ENCODE measurements at regions not wholly inside any gene's neighbourhood (a gene's known extent, or its start where the extent isn't known, plus 50 kb on each side); places are given as distances from the start of the nearest gene placed in this dataset.

GRCh38 chr1:238029126-238029525, 138.4 kb upstream of the ZP4 start:
- no peak overlapping the region for H3K4me2 ChIP-seq (ENCODE audit: low read depth, low read length)
- in situ Hi-C loops (cut with HindIII; ENCODE audit: extremely low pct_ligation_motif_present, low pct_unique_long_range_greater_than_20kb) (no loop called here), intact Hi-C loops (cut with micrococcal nuclease; ENCODE audit: unreplicated experiment) (no loop called here)
- ATAC-seq = no peak
- no peak overlapping the region for H3K9ac ChIP-seq (ENCODE audit: insufficient read depth, low read depth, low read length)
- TF ChIP-seq FOXJ3 (CRISPR knock-in tag; IDR thresholded peaks at IDR 0.05; ENCODE audit: borderline replicate concordance) (no peak), ZNF782 (CRISPR knock-in tag; IDR thresholded peaks at IDR 0.05; ENCODE audit: borderline replicate concordance) (no peak), HOXA3 (CRISPR knock-in tag; IDR thresholded peaks at IDR 0.05) (no peak)
- TF ChIP-seq, protein P1, sequence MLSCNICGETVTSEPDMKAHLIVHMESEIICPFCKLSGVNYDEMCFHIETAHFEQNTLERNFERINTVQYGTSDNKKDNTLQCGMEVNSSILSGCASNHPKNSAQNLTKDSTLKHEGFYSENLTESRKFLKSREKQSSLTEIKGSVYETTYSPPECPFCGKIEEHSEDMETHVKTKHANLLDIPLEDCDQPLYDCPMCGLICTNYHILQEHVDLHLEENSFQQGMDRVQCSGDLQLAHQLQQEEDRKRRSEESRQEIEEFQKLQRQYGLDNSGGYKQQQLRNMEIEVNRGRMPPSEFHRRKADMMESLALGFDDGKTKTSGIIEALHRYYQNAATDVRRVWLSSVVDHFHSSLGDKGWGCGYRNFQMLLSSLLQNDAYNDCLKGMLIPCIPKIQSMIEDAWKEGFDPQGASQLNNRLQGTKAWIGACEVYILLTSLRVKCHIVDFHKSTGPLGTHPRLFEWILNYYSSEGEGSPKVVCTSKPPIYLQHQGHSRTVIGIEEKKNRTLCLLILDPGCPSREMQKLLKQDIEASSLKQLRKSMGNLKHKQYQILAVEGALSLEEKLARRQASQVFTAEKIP (CRISPR knock-in tag; IDR thresholded peaks at IDR 0.05; ENCODE audit: borderline replicate concordance) = no peak
- TF ChIP-seq, protein P2, sequence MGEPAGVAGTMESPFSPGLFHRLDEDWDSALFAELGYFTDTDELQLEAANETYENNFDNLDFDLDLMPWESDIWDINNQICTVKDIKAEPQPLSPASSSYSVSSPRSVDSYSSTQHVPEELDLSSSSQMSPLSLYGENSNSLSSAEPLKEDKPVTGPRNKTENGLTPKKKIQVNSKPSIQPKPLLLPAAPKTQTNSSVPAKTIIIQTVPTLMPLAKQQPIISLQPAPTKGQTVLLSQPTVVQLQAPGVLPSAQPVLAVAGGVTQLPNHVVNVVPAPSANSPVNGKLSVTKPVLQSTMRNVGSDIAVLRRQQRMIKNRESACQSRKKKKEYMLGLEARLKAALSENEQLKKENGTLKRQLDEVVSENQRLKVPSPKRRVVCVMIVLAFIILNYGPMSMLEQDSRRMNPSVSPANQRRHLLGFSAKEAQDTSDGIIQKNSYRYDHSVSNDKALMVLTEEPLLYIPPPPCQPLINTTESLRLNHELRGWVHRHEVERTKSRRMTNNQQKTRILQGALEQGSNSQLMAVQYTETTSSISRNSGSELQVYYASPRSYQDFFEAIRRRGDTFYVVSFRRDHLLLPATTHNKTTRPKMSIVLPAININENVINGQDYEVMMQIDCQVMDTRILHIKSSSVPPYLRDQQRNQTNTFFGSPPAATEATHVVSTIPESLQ (CRISPR knock-in tag; conservative IDR thresholded peaks at IDR 0.05) = no peak
- no peaks in the 10 kb centered on the region for H3K36me3 ChIP-seq (replicated peaks in 1 of 2; ENCODE audit: control insufficient read depth in 1 of 2, insufficient read depth in 2 of 2, low read length in 2 of 2)
- no peak overlapping the region for H3K27ac ChIP-seq (ENCODE audit: extremely low read length, insufficient read depth, low read length)
- H3K79me2 ChIP-seq (ENCODE audit: insufficient read depth, low read length) = no peaks in the 10 kb centered on the region
- BruUV-seq (replicated peaks) = no TSS peak
- FAIRE-seq = no peak
- no peaks in the 10 kb centered on the region for H3K27me3 ChIP-seq (ENCODE audit: control insufficient read depth in 1 of 2, insufficient read depth in 2 of 2, low read length in 2 of 2)
- POLR2A ChIA-PET = no interaction called here
- DNase-seq (ENCODE audit: low spot score) = no peak
- no peak overlapping the region for H2AFZ ChIP-seq (ENCODE audit: low read length)
- no peaks in the 10 kb centered on the region for H3K4me1 ChIP-seq (ENCODE audit: insufficient read depth, low read length)
- no peak overlapping the region for H3K4me3 ChIP-seq (replicated peaks in 1 of 3; ENCODE audit: insufficient read depth in 1 of 3, low read depth in 2 of 3, low read length in 3 of 3)
- H3K9me3 ChIP-seq (ENCODE audit: low read length) = peaks cover 93% of the 10 kb centered on the region
- no peaks in the 10 kb centered on the region for H4K20me1 ChIP-seq (ENCODE audit: insufficient read depth, low read length)
- CTCF ChIA-PET (ENCODE audit: low intra/inter-chr PET ratio, low total read pairs) = no interaction called here
- WGBS (ENCODE audit: low lambda C conversion rate) = 0% methylated on average over 1 of the region's 1 CpG

- Histone ChIP-seq H3K27ac (ENCODE audit: extremely low read length, insufficient read depth, low read length) (no peak overlapping the region), H3K27me3 (ENCODE audit: control insufficient read depth in 1 of 2, insufficient read depth in 2 of 2, low read length in 2 of 2) (no peaks in the 10 kb centered on the region), H2AFZ (ENCODE audit: low read length) (no peak overlapping the region), H3K4me1 (ENCODE audit: insufficient read depth, low read length) (no peaks in the 10 kb centered on the region), H3K9me3 (ENCODE audit: low read length) (peaks cover 95% of the 10 kb centered on the region), H3K36me3 (replicated peaks in 1 of 2; ENCODE audit: control insufficient read depth in 1 of 2, insufficient read depth in 2 of 2, low read length in 2 of 2) (no peaks in the 10 kb centered on the region), H3K9ac (ENCODE audit: insufficient read depth, low read depth, low read length) (no peak overlapping the region), H3K79me2 (ENCODE audit: insufficient read depth, low read length) (no peaks in the 10 kb centered on the region), H3K4me2 (ENCODE audit: low read depth, low read length) (no peak overlapping the region), H4K20me1 (ENCODE audit: insufficient read depth, low read length) (no peaks in the 10 kb centered on the region), H3K4me3 (replicated peaks in 1 of 3; ENCODE audit: insufficient read depth in 1 of 3, low read depth in 2 of 3, low read length in 3 of 3) (no peak overlapping the region)
- WGBS (ENCODE audit: low lambda C conversion rate) = 2% methylated on average over 2 of the region's 2 CpGs
- no peak for FAIRE-seq
- in situ Hi-C loops (cut with HindIII; ENCODE audit: extremely low pct_ligation_motif_present, low pct_unique_long_range_greater_than_20kb) = no loop called here
- no peak for ATAC-seq
- ChIA-PET POLR2A (no interaction called here), CTCF (ENCODE audit: low intra/inter-chr PET ratio, low total read pairs) (no interaction called here)
- DNase-seq (ENCODE audit: low spot score) = no peak
- BruUV-seq (replicated peaks) = no TSS peak
- intact Hi-C loops (cut with micrococcal nuclease; ENCODE audit: unreplicated experiment) = no loop called here
- no peak for TF ChIP-seq ZNF577 (CRISPR knock-in tag; IDR thresholded peaks at IDR 0.05; ENCODE audit: borderline replicate concordance, low read depth)
- no peak for TF ChIP-seq KDM2A (CRISPR knock-in tag; IDR thresholded peaks at IDR 0.05; ENCODE audit: borderline replicate concordance, low read depth)
- no peak for TF ChIP-seq IRX3 (CRISPR knock-in tag; IDR thresholded peaks at IDR 0.05; ENCODE audit: borderline replicate concordance, low read depth)
- no peak for TF ChIP-seq TFE3 (CRISPR knock-in tag; IDR thresholded peaks at IDR 0.05)
- no peak for TF ChIP-seq KAT8 (CRISPR knock-in tag; IDR thresholded peaks at IDR 0.05)
- no peak for TF ChIP-seq NCOR1 (IDR thresholded peaks at IDR 0.05; ENCODE audit: borderline replicate concordance, low read length)
- TF ChIP-seq NFYC (CRISPR knock-in tag; IDR thresholded peaks at IDR 0.05) = no peak
- TF ChIP-seq, protein P3, sequence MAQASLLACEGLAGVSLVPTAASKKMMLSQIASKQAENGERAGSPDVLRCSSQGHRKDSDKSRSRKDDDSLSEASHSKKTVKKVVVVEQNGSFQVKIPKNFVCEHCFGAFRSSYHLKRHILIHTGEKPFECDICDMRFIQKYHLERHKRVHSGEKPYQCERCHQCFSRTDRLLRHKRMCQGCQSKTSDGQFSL (CRISPR knock-in tag; IDR thresholded peaks at IDR 0.05) = no peak
- TF ChIP-seq ZNF772 (CRISPR knock-in tag; IDR thresholded peaks at IDR 0.05) = no peak
- TF ChIP-seq RARG (CRISPR knock-in tag; IDR thresholded peaks at IDR 0.05; ENCODE audit: low read depth) = no peak
These were observed 136.6 kb upstream of the ZP4 start for GRCh38 chr1:238027366-238027765.
